ENCODE measurements at regions not wholly inside any gene's neighbourhood (a gene's known extent, or its start where the extent isn't known, plus 50 kb on each side); places are given as distances from the start of the nearest gene placed in this dataset.

DNA sequence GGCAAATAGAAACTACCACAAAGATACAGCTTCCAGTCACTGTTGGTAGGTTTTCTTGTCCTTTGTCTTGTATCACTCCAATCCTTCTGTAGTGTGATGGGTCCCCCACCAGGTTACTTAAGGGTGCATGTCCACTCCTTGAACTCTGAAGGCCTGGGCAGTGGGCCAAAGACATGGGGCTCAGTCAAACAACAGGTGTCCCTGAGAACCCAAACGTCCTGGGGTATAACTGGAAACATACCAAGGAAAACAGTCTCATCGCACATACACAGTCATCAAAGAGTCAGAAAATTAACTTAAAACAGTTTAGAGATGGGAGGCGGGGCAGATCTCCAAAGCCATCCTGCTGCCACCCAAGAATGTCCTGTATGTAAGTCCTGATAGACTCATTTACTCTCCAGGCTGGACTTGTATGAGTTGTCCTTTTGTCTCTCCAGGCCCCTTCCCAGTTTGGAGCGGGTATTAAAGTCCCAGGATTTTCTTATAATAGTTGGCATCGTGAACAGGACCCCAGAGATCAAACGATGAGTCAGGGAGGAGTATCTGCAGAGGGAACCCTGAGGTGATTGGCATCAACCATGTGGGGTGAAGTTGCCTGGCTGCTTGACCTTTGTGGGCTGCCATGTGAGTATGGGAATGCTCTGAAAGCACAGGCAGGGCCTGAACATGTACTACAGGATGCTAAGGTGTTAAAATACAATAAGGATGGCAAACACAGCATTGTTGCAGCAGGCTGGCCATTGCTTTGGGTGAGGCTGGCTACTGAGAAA, 613.2 kb upstream of the KLF12 start:
- TF ChIP-seq CTCF (IDR thresholded peaks at IDR 0.05) (no peak), POLR2A (IDR thresholded peaks at IDR 0.05) (no peak)
